AG04450 (cell line): ENCODE measurements at regions not wholly inside any gene's neighbourhood (a gene's known extent, or its start where the extent isn't known, plus 50 kb on each side); places are given as distances from the start of the nearest gene placed in this dataset.

Experiments used
- CTCF ChIA-PET: fragments of 300-600, 350-600 bp; formaldehyde crosslinking; extraction: SDS; loops from one replicate; lab custom pipeline; 2022; ENCODE audit warnings: antibody characterized with exemption, inconsistent platforms; lab: Charles Lee
- POLR2A ChIA-PET: fragments of 350-600 bp; formaldehyde crosslinking; extraction: SDS; loops from one replicate; lab custom pipeline; 2021; ENCODE audit warnings: antibody characterized with exemption, inconsistent platforms; lab: Yijun Ruan, JAX
- DNase-seq: peaks from one replicate; pipeline ENCODE4 v3.0.0-alpha.2; 2011; ENCODE audit warnings: low read depth, low spot score
- H3K27ac ChIP-seq: one replicate; pipeline ENCODE4 v1.5.1; 2012; ENCODE audit warnings: low read depth, low read length, control low read depth
- H3K27me3 ChIP-seq: one replicate; pipeline ENCODE4 v1.6.0; 2012; ENCODE audit warnings: low read length; ENCODE audit not compliant: control insufficient read depth, insufficient read depth
- H3K4me3 ChIP-seq: 2 replicates; pipeline ENCODE4 v1.5.1; 2011; ENCODE audit warnings: mild to moderate bottlenecking, low read depth, low read length, control low read depth
- H3K9me3 ChIP-seq: 2 replicates; pipeline ENCODE4 v1.5.1; 2012; ENCODE audit warnings: low read length; ENCODE audit not compliant: control insufficient read depth, insufficient read depth
- CTCF ChIP-seq: IDR thresholded peaks from 2 replicates; pipeline ENCODE4 v1.5.1; 2011; ENCODE audit warnings: low read depth, low read length, control low read depth, inconsistent platforms

GRCh38 chr16:22628994-22629393 lies 118.3 kb downstream of the NPIPB5 start:
- Histone ChIP-seq H3K27ac (no peak overlapping the region), H3K27me3 (peaks cover 7% of the 10 kb centered on the region), H3K4me3 (no peak overlapping the region), H3K9me3 (no peaks in the 10 kb centered on the region)
- POLR2A ChIA-PET: no interaction called here
- TF ChIP-seq CTCF: no peak
- CTCF ChIA-PET: no interaction called here
- no peak for DNase-seq

- H3K4me3 ChIP-seq: no peak overlapping the region
- H3K27me3 ChIP-seq: no peaks in the 10 kb centered on the region
- ChIA-PET CTCF (interaction anchor here (0.7 kb wide), 1 partner anchor 1330 kb away, joined by 4 read pairs; no protein-coding TSS in a partner anchor), POLR2A (no interaction called here)
- TF ChIP-seq CTCF: no peak
- H3K27ac ChIP-seq: no peak overlapping the region
- no peak for DNase-seq
- H3K9me3 ChIP-seq: no peaks in the 10 kb centered on the region
Measured at GRCh38 chr16:22630242-22630641, 119.6 kb downstream of the NPIPB5 start.

- Histone ChIP-seq H3K27me3 (no peaks in the 10 kb centered on the region), H3K27ac (no peak overlapping the region), H3K4me3 (no peak overlapping the region), H3K9me3 (no peaks in the 10 kb centered on the region)
- TF ChIP-seq CTCF: no peak
- ChIA-PET POLR2A (no interaction called here), CTCF (no interaction called here)
- DNase-seq: no peak
Measured at GRCh38 chr16:22631264-22631663, 120.6 kb downstream of the NPIPB5 start.

GRCh38 chr16:22632606-22633005 lies 121.9 kb downstream of the NPIPB5 start:
- Histone ChIP-seq H3K4me3 (no peak overlapping the region), H3K27ac (no peak overlapping the region), H3K9me3 (no peaks in the 10 kb centered on the region), H3K27me3 (peaks cover 3% of the 10 kb centered on the region)
- CTCF ChIA-PET: no interaction called here
- no peak for DNase-seq
- POLR2A ChIA-PET: no interaction called here
- no peak for TF ChIP-seq CTCF

- CTCF ChIA-PET: no interaction called here
- POLR2A ChIA-PET: no interaction called here
- TF ChIP-seq CTCF: no peak
Measured at GRCh38 chr16:22633280-22633679, 122.6 kb downstream of the NPIPB5 start.

More at GRCh38 chr16:22633280-22633679, 122.6 kb downstream of the NPIPB5 start:
- no peak overlapping the region for H3K4me3 ChIP-seq
- peaks cover 3% of the 10 kb centered on the region for H3K27me3 ChIP-seq
- DNase-seq: no peak
- H3K9me3 ChIP-seq: no peaks in the 10 kb centered on the region
- H3K27ac ChIP-seq: no peak overlapping the region
